Hematopoietic multipotent progenitor cell treated with erythropoietin and hydrocortisone succinate and interleukin-3 and kit ligand, for 6 days (in vitro differentiated cells): ENCODE measurements at regions not wholly inside any gene's neighbourhood (a gene's known extent, or its start where the extent isn't known, plus 50 kb on each side); places are given as distances from the start of the nearest gene placed in this dataset.

Experiments
- DNase-seq: peaks from one replicate; pipeline ENCODE4 v3.0.0-alpha.2; 2015

DNA sequence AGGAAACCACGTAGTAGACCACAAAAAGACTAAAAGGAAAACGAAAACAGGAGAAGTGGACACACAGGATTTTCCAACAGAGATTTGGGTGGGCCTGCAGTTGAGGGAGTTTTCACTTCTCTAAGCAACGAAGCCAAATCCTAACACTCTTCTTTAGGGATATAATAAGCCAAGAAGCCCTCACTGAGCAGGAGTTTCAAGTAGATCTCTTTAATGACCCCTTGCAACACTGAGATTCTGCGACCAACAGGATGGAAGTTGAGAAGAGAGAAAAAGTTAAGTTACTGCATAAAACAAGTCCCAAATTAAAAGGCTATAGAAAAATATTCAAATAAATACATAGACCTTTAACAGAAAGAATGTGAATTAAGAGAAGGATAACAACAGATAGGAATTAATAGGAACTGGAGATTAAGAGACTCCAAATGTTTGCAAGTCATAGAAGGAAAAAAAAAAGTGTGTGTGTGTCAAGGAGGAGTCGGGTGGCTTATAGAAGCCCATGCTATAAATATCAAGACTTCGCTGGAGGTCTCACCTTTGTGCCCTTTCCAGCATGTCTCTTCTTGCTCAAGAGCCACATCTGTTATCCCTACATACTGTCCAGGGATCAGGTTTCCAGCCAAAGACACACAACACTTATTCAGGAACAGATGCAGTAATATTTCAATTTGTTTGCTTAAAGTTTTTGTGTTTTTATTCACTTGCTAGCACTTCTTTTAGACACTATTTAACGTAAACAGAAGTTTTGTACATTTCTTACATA, 69.4 kb upstream of the ARHGAP28 start:
- DNase-seq, result no peak

DNA sequence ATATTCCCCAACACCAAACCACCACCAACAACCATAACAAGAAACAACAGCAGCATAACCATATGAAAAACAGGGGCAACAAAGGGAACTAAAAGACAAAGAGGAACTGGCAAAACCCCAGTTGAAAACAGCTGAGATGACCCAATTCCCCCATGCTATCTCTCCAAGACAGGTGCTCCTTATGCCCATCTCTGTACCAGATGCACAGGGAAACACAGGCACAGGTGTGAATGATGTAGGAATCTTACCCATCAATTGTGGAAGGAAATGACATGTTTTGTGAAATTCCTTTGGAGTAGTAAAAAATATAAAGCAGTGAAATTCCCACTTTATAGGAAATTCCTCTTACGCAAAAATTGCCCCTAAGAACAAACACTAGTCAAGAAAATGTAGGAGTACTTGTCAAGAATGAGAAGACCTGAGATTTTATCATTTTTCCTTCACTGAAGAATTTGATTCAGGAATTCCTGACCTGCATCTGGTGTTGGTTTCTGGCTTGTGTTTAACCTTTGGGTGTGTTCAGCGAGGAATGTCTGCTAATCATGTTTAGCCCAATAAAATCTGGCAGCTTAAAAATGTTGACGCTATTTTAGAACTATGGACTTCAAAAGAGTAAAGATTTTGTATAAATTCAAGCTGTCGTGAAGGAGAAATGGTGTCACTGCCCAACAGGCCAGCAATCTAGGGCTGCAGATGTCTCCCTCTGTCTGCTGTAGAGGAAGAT, 67.7 kb upstream of the ARHGAP28 start:
- no peak for DNase-seq

DNA sequence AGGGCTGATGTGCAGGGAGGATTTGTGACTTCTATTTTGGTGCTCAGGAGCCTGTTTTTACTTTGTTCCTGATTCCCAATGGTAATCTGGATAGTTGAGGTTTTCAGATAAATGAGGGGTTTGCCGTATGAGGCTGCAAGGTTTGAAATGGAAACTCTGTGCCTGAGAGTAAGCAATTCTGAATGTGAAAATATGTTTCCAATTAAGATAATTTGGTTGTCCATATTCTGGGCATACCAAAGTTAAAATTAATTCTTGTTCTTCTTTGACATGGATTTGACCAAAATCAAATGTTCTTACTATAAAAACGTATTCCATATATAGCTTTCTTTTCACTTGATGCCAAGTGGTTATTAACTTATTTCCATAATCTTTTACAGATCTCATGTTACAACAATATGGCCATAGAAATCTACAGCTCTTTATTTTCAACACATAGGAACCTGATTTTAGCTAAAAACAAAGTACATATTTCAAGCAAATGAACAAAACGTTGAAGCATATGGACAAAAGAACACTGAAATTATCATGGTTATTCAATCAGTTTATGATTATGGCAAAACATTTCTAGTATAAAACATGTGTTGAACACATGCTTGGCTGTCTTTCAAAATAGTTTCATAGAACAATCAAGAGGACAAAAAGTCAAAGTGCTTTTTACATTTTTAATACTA, 63.4 kb upstream of the ARHGAP28 start:
- DNase-seq, result no peak

DNA sequence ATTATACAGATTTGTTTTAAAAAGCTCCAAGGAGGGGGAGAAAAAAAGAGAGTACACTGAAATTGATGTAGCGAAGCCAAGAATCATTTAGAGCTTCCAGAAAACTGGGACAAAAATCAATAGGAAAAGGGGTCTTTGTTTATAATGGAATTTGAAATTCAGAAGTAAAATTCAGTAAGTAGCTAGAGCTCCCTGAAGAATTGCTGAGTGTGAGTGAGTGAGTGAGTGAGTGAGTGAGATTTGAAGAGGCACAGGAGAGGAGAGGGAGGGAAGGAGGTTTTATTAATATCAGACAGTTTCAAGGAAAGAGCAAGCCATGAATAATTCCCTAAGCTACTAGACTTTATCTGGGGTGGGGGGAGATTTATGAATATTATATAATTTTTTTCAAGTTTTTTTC, 60.7 kb upstream of the ARHGAP28 start:
- DNase-seq, result no peak

DNA sequence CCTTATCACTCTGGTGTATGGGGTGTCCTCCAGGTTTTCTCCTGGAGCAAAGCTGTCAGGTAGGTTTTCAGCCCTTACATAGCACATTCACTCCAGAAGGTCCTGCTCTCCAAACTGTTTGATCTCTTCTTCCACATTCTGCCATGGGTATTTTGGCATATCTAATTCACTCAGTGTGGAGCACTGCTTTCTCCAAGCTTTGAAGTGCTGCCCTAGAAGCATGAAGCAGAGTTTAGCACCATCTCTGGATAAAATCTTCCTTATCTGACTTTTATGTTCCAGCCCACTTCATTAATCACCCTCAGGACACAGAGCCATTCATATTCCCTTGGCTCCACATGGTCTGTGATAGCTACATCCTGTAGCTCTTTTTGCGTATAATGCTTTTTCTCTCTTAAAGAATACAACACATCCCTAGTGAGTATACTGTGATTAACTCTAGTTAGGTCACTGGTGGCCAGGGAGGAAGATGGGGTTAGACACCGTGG, 56.7 kb upstream of the ARHGAP28 start:
- DNase-seq, result no peak

DNA sequence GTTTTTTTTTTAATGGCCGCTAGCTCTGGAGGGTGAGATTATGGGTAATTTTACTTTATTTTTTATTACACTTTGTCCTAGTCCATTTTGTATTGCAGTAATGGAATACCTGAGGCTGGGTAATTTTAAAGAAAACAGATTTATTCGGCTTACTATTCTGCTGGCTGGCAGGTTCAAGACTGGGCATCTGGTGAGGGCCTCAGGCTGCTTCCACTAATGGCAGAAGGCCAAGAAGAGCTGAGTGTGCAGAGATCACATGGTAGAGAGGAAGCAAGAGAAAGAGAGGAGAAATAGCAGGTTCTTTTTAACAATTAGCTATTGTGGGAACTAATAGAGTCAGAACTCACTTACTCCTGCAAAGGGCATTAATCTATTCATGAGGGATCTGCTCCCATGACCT, 52.4 kb upstream of the ARHGAP28 start:
- DNase-seq, result no peak

DNA sequence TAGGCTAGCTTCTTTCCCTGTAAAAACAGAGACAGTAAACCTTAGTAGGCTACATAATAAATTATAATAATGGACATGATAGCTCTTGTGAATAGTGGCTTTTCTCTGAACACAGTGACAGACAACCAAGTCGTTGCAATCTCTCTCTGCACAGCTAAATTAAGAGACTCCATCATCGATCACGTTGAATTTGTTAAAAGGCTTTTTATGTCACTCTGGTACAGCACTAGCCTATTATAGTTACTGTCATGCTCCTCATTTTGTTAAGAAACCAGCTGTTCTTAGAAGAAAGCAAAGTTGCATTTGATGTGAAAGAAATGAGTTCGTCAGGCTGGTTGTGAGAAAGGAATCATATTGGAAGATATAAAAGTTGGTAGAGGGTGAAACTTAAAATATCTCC, 50.3 kb upstream of the ARHGAP28 start:
- no peak for DNase-seq
